NCI-H1092 treated with DMSO at 0.1 percent for 48 hours (cell line): ENCODE measurements at regions not wholly inside any gene's neighbourhood (a gene's known extent, or its start where the extent isn't known, plus 50 kb on each side); places are given as distances from the start of the nearest gene placed in this dataset.

Experiments used
- DNase-seq: peaks from one replicate; lab custom pipeline; 2025; lab: John Stamatoyannopoulos, UW

- no peak for DNase-seq
These were observed 90.9 kb downstream of the HS1BP3 start for GRCh38 chr2:20560011-20560410.

- no peak for DNase-seq
These were observed 89.8 kb downstream of the HS1BP3 start for GRCh38 chr2:20560891-20561636.

- no peak for DNase-seq
These were observed 89.1 kb downstream of the HS1BP3 start for GRCh38 chr2:20561637-20562454.

- no peak for DNase-seq
These were observed 88.2 kb downstream of the HS1BP3 start for GRCh38 chr2:20562540-20563225.

- DNase-seq, result no peak
These were observed 87.6 kb downstream of the HS1BP3 start for GRCh38 chr2:20563251-20563650.

- DNase-seq, result no peak
These were observed 87.1 kb downstream of the HS1BP3 start for GRCh38 chr2:20563833-20564232.

GRCh38 chr2:20565101-20565622 is 85.7 kb downstream of the HS1BP3 start:
- DNase-seq, result no peak

- DNase-seq, result no peak
These were observed 85.2 kb downstream of the HS1BP3 start for GRCh38 chr2:20565623-20566236.

- no peak for DNase-seq
These were observed 84.6 kb downstream of the HS1BP3 start for GRCh38 chr2:20566331-20566730.

GRCh38 chr2:20567159-20567925 is 83.6 kb downstream of the HS1BP3 start:
- DNase-seq, result no peak
